C1 segment of cervical spinal cord (tissue), 14 donors: ENCODE measurements at regions not wholly inside any gene's neighbourhood (a gene's known extent, or its start where the extent isn't known, plus 50 kb on each side); places are given as distances from the start of the nearest gene placed in this dataset.
"Not testable (repeated sequence)": the region's sequence is repeated elsewhere in the genome, so short reads cannot be mapped to it uniquely, and the experiment has no call there.

ENCODE experiments used
- DNase-seq, 14 donors: peaks; one replicate each; lab custom pipeline; 2025; lab: John Stamatoyannopoulos, UW

- no peak for DNase-seq
Measured at GRCh38 chr3:170653801-170654200, 67.9 kb upstream of the SLC7A14 start.

GRCh38 chr3:170651260-170651845, 65.5 kb upstream of the SLC7A14 start:
- peak in 1 of 14 donors; percentile 4 for DNase-seq

- DNase-seq = not testable (repeated sequence)
Measured at GRCh38 chr3:170650557-170650956, 64.7 kb upstream of the SLC7A14 start.

- DNase-seq = peak in 1 of 14 donors; percentile 53
Measured at GRCh38 chr3:170644711-170645110, 58.8 kb upstream of the SLC7A14 start.

- no peak for DNase-seq
Measured at GRCh38 chr3:170643831-170644230, 58.0 kb upstream of the SLC7A14 start.

GRCh38 chr3:170642882-170643601, 57.2 kb upstream of the SLC7A14 start:
- DNase-seq = peak in 12 of 14 donors; percentile 16 to 94 (median 58)

GRCh38 chr3:170641510-170642236, 55.8 kb upstream of the SLC7A14 start:
- peak in 3 of 14 donors; percentile 28 to 40 (median 30) for DNase-seq

- DNase-seq = peak in 12 of 14 donors; percentile 17 to 78 (median 51)
Measured at GRCh38 chr3:170640737-170641171, 54.9 kb upstream of the SLC7A14 start.

- peak in 1 of 14 donors; percentile 82 for DNase-seq
Measured at GRCh38 chr3:170638988-170639387, 53.1 kb upstream of the SLC7A14 start.

- no peak for DNase-seq
Measured at GRCh38 chr3:170637306-170637705, 51.4 kb upstream of the SLC7A14 start.

- DNase-seq = no peak
Measured at GRCh38 chr3:170636400-170636973, 50.6 kb upstream of the SLC7A14 start.
